ENCODE measurements at regions not wholly inside any gene's neighbourhood (a gene's known extent, or its start where the extent isn't known, plus 50 kb on each side); places are given as distances from the start of the nearest gene placed in this dataset.

- H3K36me3 ChIP-seq (ENCODE audit: insufficient read depth): no peaks in the 10 kb centered on the region
- no peak overlapping the region for H3K9ac ChIP-seq
- no peaks in the 10 kb centered on the region for H3K27me3 ChIP-seq (ENCODE audit: insufficient read depth, low read depth)
- no peak overlapping the region for H3K4me3 ChIP-seq (IDR thresholded peaks at IDR 0.05; ENCODE audit: insufficient read depth, low read depth, low read length)
- H3K4me1 ChIP-seq (ENCODE audit: low read depth, poor library complexity, severe bottlenecking): no peaks in the 10 kb centered on the region
- H3K79me2 ChIP-seq (ENCODE audit: insufficient read depth, low read depth): no peaks in the 10 kb centered on the region
- H4K20me1 ChIP-seq (ENCODE audit: insufficient read depth): no peaks in the 10 kb centered on the region
- TF ChIP-seq, protein P1, sequence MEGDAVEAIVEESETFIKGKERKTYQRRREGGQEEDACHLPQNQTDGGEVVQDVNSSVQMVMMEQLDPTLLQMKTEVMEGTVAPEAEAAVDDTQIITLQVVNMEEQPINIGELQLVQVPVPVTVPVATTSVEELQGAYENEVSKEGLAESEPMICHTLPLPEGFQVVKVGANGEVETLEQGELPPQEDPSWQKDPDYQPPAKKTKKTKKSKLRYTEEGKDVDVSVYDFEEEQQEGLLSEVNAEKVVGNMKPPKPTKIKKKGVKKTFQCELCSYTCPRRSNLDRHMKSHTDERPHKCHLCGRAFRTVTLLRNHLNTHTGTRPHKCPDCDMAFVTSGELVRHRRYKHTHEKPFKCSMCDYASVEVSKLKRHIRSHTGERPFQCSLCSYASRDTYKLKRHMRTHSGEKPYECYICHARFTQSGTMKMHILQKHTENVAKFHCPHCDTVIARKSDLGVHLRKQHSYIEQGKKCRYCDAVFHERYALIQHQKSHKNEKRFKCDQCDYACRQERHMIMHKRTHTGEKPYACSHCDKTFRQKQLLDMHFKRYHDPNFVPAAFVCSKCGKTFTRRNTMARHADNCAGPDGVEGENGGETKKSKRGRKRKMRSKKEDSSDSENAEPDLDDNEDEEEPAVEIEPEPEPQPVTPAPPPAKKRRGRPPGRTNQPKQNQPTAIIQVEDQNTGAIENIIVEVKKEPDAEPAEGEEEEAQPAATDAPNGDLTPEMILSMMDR (conservative IDR thresholded peaks at IDR 0.05; ENCODE audit: low read depth, low read length): no peak
- H3K4me2 ChIP-seq: no peak overlapping the region
- no peak overlapping the region for H2AFZ ChIP-seq (ENCODE audit: low read depth)
- no peak overlapping the region for H3K27ac ChIP-seq
Measured at GRCh38 chr5:88094906-88095496, 173.6 kb downstream of the TMEM161B start.

- Histone ChIP-seq H3K27ac (no peak overlapping the region), H3K36me3 (ENCODE audit: insufficient read depth) (no peaks in the 10 kb centered on the region), H4K20me1 (ENCODE audit: insufficient read depth) (no peaks in the 10 kb centered on the region), H3K79me2 (ENCODE audit: insufficient read depth, low read depth) (no peaks in the 10 kb centered on the region), H3K27me3 (ENCODE audit: insufficient read depth, low read depth) (no peaks in the 10 kb centered on the region), H3K9ac (no peak overlapping the region), H2AFZ (ENCODE audit: low read depth) (no peak overlapping the region), H3K4me1 (ENCODE audit: low read depth, poor library complexity, severe bottlenecking) (no peaks in the 10 kb centered on the region), H3K4me3 (IDR thresholded peaks at IDR 0.05; ENCODE audit: insufficient read depth, low read depth, low read length) (no peak overlapping the region), H3K4me2 (no peak overlapping the region)
- TF ChIP-seq, protein P1 (conservative IDR thresholded peaks at IDR 0.05; ENCODE audit: low read depth, low read length): no peak
Measured at GRCh38 chr5:88094403-88094802, 174.2 kb downstream of the TMEM161B start.

- Histone ChIP-seq H2AFZ (ENCODE audit: low read depth) (no peak overlapping the region), H3K36me3 (ENCODE audit: insufficient read depth) (no peaks in the 10 kb centered on the region), H3K4me3 (IDR thresholded peaks at IDR 0.05; ENCODE audit: insufficient read depth, low read depth, low read length) (no peak overlapping the region), H3K79me2 (ENCODE audit: insufficient read depth, low read depth) (no peaks in the 10 kb centered on the region), H3K4me1 (ENCODE audit: low read depth, poor library complexity, severe bottlenecking) (no peaks in the 10 kb centered on the region), H3K9ac (no peak overlapping the region), H3K27me3 (ENCODE audit: insufficient read depth, low read depth) (no peaks in the 10 kb centered on the region), H3K4me2 (no peak overlapping the region), H3K27ac (no peak overlapping the region), H4K20me1 (ENCODE audit: insufficient read depth) (no peaks in the 10 kb centered on the region)
- TF ChIP-seq, protein P1 (conservative IDR thresholded peaks at IDR 0.05; ENCODE audit: low read depth, low read length): no peak
Measured at GRCh38 chr5:88093765-88094164, 174.9 kb downstream of the TMEM161B start.

- Histone ChIP-seq H4K20me1 (ENCODE audit: insufficient read depth) (no peaks in the 10 kb centered on the region), H2AFZ (ENCODE audit: low read depth) (no peak overlapping the region), H3K79me2 (ENCODE audit: insufficient read depth, low read depth) (no peaks in the 10 kb centered on the region), H3K36me3 (ENCODE audit: insufficient read depth) (no peaks in the 10 kb centered on the region), H3K27ac (no peak overlapping the region), H3K4me2 (no peak overlapping the region), H3K4me1 (ENCODE audit: low read depth, poor library complexity, severe bottlenecking) (no peaks in the 10 kb centered on the region), H3K4me3 (IDR thresholded peaks at IDR 0.05; ENCODE audit: insufficient read depth, low read depth, low read length) (no peak overlapping the region), H3K9ac (no peak overlapping the region), H3K27me3 (ENCODE audit: insufficient read depth, low read depth) (no peaks in the 10 kb centered on the region)
- TF ChIP-seq, protein P1 (conservative IDR thresholded peaks at IDR 0.05; ENCODE audit: low read depth, low read length): no peak
Measured at GRCh38 chr5:88092958-88093605, 175.6 kb downstream of the TMEM161B start.
